ENCODE measurements at regions not wholly inside any gene's neighbourhood (a gene's known extent, or its start where the extent isn't known, plus 50 kb on each side); places are given as distances from the start of the nearest gene placed in this dataset.
"Not testable (repeated sequence)": the region's sequence is repeated elsewhere in the genome, so short reads cannot be mapped to it uniquely, and the experiment has no call there.

GRCh38 chr7:19957664-19958063 lies 184.2 kb upstream of the TMEM196 start:
- POLR2A ChIA-PET, result no interaction called here
- Mint-ChIP-seq H3K27me3 (ENCODE audit: insufficient read depth, unreplicated experiment) (no peaks in the 10 kb centered on the region), H3K36me3 (ENCODE audit: insufficient read depth, unreplicated experiment) (no peaks in the 10 kb centered on the region), H3K4me1 (ENCODE audit: low read depth, unreplicated experiment) (peaks cover 6% of the 10 kb centered on the region), H3K4me3 (ENCODE audit: unreplicated experiment) (no peak overlapping the region), H3K9me3 (ENCODE audit: unreplicated experiment) (peaks cover 36% of the 10 kb centered on the region), H3K27ac (ENCODE audit: unreplicated experiment) (no peak overlapping the region)
- Histone ChIP-seq H3K27me3 (replicated peaks; ENCODE audit: control insufficient read depth, insufficient read depth, low read length) (no peaks in the 10 kb centered on the region), H3K9me3 (peaks cover 28% of the 10 kb centered on the region), H3K4me3 (ENCODE audit: low read depth, low read length) (no peak overlapping the region), H3K4me1 (no peaks in the 10 kb centered on the region), H3K36me3 (ENCODE audit: control insufficient read depth, insufficient read depth, low read length) (no peaks in the 10 kb centered on the region; the same call in 1 of the 2 replicates)
- DNase-seq, result no peak
- BruUV-seq (replicated peaks), result no TSS peak
- CTCF ChIA-PET, result no interaction called here
- intact Hi-C loops (cut with micrococcal nuclease; ENCODE audit: unreplicated experiment), result no loop called here
- TF ChIP-seq CTCF (IDR thresholded peaks at IDR 0.05; ENCODE audit: insufficient read depth in 1 of 2, low read depth in 1 of 2, low read length in 1 of 2, severe bottlenecking in 1 of 2, unreplicated experiment in 1 of 2), result no peak

GRCh38 chr7:19954166-19954565 lies 180.7 kb upstream of the TMEM196 start:
- BruUV-seq (replicated peaks); H3K36me3 Mint-ChIP-seq (ENCODE audit: insufficient read depth, unreplicated experiment); POLR2A ChIA-PET; H3K4me1 ChIP-seq; CTCF ChIA-PET; H3K27me3 Mint-ChIP-seq (ENCODE audit: insufficient read depth, unreplicated experiment); H3K4me1 Mint-ChIP-seq (ENCODE audit: low read depth, unreplicated experiment); H3K27ac Mint-ChIP-seq (ENCODE audit: unreplicated experiment); DNase-seq; H3K4me3 ChIP-seq (ENCODE audit: low read depth, low read length); H3K36me3 ChIP-seq (ENCODE audit: control insufficient read depth, insufficient read depth, low read length); H3K4me3 Mint-ChIP-seq (ENCODE audit: unreplicated experiment); H3K27me3 ChIP-seq (replicated peaks; ENCODE audit: control insufficient read depth, insufficient read depth, low read length); intact Hi-C loops (cut with micrococcal nuclease; ENCODE audit: unreplicated experiment): not testable (repeated sequence)
- peaks cover 24% of the 10 kb centered on the region for H3K9me3 ChIP-seq
- H3K9me3 Mint-ChIP-seq (ENCODE audit: unreplicated experiment), result peaks cover 62% of the 10 kb centered on the region

DNA sequence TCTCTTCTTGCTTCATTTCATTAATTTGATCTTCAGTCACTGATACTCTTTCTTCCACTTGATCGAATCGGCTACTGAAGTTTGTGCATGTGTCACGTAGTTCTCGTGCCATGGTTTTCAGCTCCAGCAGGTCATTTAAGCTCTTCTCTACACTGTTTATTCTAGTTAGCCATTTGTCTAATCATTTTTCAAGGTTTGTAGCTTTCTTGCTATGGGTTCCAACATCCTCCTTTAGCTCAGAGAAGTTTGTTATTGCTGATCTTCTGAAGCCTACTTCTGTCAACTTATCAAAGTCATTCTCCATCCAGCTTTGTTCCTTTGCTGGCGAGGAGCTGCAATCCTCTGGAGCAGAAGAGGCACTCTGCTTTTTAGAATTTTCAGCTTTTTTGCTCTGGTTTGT lies 180.0 kb upstream of the TMEM196 start:
- intact Hi-C loops (cut with micrococcal nuclease; ENCODE audit: unreplicated experiment), result not testable (repeated sequence)

GRCh38 chr7:19948160-19948559 lies 174.7 kb upstream of the TMEM196 start:
- peaks cover 9% of the 10 kb centered on the region for H3K36me3 Mint-ChIP-seq (ENCODE audit: insufficient read depth, unreplicated experiment)
- ChIA-PET CTCF (no interaction called here), POLR2A (no interaction called here)
- H3K27ac Mint-ChIP-seq (ENCODE audit: unreplicated experiment), result no peak overlapping the region
- peaks cover 6% of the 10 kb centered on the region for H3K4me1 Mint-ChIP-seq (ENCODE audit: low read depth, unreplicated experiment)
- no peak overlapping the region for H3K4me3 Mint-ChIP-seq (ENCODE audit: unreplicated experiment)
- H3K27me3 Mint-ChIP-seq (ENCODE audit: insufficient read depth, unreplicated experiment), result no peaks in the 10 kb centered on the region
- Histone ChIP-seq H3K4me1 (no peaks in the 10 kb centered on the region), H3K4me3 (ENCODE audit: low read depth, low read length) (no peak overlapping the region), H3K9me3 (0 out of 2 replicates have a peak, but pooled peaks cover 6% of the 10 kb centered on the region), H3K27me3 (replicated peaks; ENCODE audit: control insufficient read depth, insufficient read depth, low read length) (no peaks in the 10 kb centered on the region), H3K36me3 (ENCODE audit: control insufficient read depth, insufficient read depth, low read length) (no peaks in the 10 kb centered on the region)
- H3K9me3 Mint-ChIP-seq (ENCODE audit: unreplicated experiment), result peaks cover 57% of the 10 kb centered on the region
- intact Hi-C loops (cut with micrococcal nuclease; ENCODE audit: unreplicated experiment), result no loop called here
- no peak for DNase-seq
- TF ChIP-seq CTCF (IDR thresholded peaks at IDR 0.05; ENCODE audit: insufficient read depth in 1 of 2, low read depth in 1 of 2, low read length in 1 of 2, severe bottlenecking in 1 of 2, unreplicated experiment in 1 of 2), result no peak
- BruUV-seq (replicated peaks), result no TSS peak

More for the DNA sequence above, 180.0 kb upstream of the TMEM196 start:
- H3K4me3 ChIP-seq (ENCODE audit: low read depth, low read length); H3K27me3 Mint-ChIP-seq (ENCODE audit: insufficient read depth, unreplicated experiment); DNase-seq; H3K36me3 Mint-ChIP-seq (ENCODE audit: insufficient read depth, unreplicated experiment); H3K4me1 ChIP-seq; H3K4me1 Mint-ChIP-seq (ENCODE audit: low read depth, unreplicated experiment); POLR2A ChIA-PET; H3K4me3 Mint-ChIP-seq (ENCODE audit: unreplicated experiment); CTCF ChIA-PET; H3K36me3 ChIP-seq (ENCODE audit: control insufficient read depth, insufficient read depth, low read length); BruUV-seq (replicated peaks); H3K27ac Mint-ChIP-seq (ENCODE audit: unreplicated experiment); H3K27me3 ChIP-seq (replicated peaks; ENCODE audit: control insufficient read depth, insufficient read depth, low read length): not testable (repeated sequence)
- peaks cover 19% of the 10 kb centered on the region for H3K9me3 ChIP-seq
- H3K9me3 Mint-ChIP-seq (ENCODE audit: unreplicated experiment), result peaks cover 69% of the 10 kb centered on the region
